Right lobe of liver (tissue), 4 donors: ENCODE measurements at regions not wholly inside any gene's neighbourhood (a gene's known extent, or its start where the extent isn't known, plus 50 kb on each side); places are given as distances from the start of the nearest gene placed in this dataset.

ENCODE experiments used
- CTCF ChIP-seq, 4 donors: fragments of 200-600 bp in 3 of 4; fragments of 450-650 bp in 1 of 4; IDR thresholded peaks; one replicate each; pipeline versions ENCODE4 v1.5.1 to v1.8.0; 2016 to 2022; ENCODE audit warnings: antibody characterized with exemption in 4 of 4, mild to moderate bottlenecking in 2 of 4
- POLR2A ChIP-seq: fragments of 450-650 bp; IDR thresholded peaks from one replicate; pipeline ENCODE4 v1.6.1; 2017; ENCODE audit warnings: antibody characterized with exemption, mild to moderate bottlenecking
- donor health status: DM: no; HTN: no; CAD: no.
- donor health status: DM: no; HTN: no; CAD: no.
- donor health status: DM: no; HTN: yes; CAD: no.

DNA sequence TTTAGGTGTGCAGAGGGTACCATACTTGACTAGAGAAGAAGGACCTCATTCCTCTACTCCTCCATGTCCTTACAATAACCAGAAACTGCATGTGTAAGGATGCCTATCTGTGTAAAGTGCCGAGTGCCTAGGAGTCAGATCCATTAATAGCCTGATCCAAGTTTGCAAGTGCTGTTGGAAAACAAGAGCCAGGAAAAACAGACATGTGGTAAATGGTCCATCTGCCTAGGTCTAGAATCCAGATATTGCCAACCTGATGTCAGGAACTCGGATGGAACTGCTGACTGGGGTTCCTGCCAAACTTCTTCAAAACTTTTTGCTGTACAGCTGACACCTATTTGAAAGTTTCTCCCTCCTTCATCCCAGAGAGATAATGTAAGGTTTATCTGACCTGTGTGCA, 239.4 kb upstream of the CAMK1G start:
- no peak for TF ChIP-seq CTCF (IDR thresholded peaks at IDR 0.05)
- TF ChIP-seq POLR2A, result no peak
